Cardiac septum (tissue), 1 donor: ENCODE measurements at regions not wholly inside any gene's neighbourhood (a gene's known extent, or its start where the extent isn't known, plus 50 kb on each side); places are given as distances from the start of the nearest gene placed in this dataset.

ENCODE experiments used
- DNase-seq: peaks from one replicate; pipeline ENCODE4 v3.0.0-alpha.2; 2020; ENCODE audit warnings: low spot score
- intact Hi-C: fragments of 100-400 bp; cut with DNase I; formaldehyde crosslinking; loops from one replicate; pipeline ENCODE4 v1.14.0; 2022
- donor health status: DM: no; HTN: no; CAD: no.

DNA sequence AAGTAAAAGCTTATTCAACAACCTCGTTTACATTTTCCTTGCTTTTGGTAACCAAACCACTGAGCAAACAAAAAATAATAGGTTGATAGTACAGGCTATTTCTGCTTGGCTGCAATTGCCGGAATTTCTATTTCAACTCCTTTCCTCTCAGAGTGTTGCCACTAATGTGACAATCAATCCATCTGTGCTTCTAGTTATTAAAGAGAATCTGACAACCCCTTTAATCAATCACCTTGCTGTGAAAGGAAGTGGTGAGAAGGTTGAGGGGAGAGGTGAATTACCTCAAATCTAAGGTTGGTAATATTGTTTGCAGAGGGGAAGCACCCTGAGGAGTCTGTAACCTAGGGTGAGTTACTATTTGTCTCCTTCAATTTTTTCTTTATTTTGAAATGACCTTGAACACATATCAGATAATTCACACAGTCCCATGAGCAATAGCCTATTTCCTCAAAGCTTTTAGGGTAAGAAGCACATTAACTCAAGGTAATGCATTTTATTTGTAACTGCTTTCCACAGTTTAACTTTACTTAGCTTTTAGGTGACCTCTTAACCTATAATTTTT is 603.4 kb downstream of the MMUT start:
- intact Hi-C loops = no loop called here
- DNase-seq = no peak

DNA sequence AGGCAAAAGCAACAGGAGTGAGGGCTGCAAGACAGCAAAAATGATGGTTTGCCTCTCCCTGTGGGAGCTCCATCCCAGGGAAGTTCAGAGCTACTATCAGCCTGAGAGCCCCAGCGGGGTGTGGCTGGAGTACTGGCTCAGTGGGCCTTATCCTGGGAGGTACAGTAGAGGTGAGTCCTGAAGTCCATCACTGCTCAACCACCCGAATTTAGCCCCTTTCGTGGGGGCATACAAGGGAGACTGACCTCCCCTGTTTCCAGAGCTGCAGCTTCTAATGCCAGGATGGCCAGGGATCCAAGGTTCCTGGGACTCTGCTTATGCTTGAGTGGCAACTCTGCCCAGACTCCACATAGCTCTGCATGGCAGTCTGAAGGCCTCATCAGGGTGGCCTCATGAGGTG is 617.8 kb downstream of the MMUT start:
- DNase-seq = no peak
- intact Hi-C loops = no loop called here

DNA sequence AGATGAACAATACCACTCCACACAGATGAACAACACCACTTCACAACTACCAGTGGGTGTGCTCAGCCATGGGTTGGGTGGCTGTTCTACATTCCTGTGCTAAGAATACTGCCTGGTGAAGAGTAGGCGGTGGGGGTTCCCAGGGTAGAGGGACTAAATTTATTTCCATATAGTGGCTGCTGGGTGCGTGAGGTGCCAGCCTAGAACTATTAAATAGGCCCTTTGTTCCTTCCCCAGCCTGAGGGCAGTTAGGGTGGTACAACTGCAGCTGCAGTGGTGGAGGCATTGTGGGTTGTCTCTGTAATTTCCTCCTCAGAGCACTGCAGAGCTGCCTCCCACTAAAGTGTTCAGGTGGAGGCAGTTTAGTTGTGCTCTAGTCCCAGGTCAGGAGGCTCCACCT is 618.4 kb downstream of the MMUT start:
- intact Hi-C loops = no loop called here
- DNase-seq = no peak

DNA sequence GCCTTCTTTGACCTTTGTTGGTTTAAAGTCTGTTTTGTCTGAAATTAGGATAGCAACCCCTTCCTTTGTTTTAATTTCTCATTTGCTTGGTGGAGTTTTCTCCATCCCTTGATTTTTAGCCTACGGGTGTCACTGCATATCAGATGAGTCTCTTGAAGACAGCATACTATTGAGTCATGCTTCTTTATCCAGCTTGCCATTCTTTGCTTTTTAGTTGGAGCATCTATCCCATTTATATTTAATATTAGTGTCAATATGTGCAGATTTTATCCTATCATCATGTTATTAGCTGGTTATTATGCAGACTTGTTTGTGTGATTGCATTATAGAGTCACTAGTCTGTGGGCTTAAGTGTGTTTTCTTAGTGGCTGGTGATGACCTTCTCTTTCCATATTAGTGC is 622.2 kb downstream of the MMUT start:
- intact Hi-C loops = no loop called here
- DNase-seq = no peak

DNA sequence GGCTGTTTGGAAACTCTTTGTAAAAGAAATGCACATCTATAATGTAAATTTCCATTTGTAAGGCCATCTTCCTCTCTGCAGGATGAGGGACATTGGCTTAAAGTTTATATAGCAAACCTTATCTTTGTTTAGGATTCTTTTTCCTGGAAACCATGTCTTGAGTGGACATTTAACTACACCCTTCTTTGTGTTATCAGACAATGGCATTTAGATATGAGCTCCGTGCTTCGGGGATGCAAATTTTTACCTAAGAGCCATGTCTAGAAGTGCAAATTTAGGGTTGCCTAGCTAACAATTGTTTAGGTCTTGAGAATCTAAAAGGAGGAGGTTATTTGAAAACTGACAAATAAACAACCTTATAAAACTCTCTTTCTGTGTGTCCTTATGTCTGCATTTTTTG is 623.8 kb downstream of the MMUT start:
- intact Hi-C loops = no loop called here
- DNase-seq = no peak

DNA sequence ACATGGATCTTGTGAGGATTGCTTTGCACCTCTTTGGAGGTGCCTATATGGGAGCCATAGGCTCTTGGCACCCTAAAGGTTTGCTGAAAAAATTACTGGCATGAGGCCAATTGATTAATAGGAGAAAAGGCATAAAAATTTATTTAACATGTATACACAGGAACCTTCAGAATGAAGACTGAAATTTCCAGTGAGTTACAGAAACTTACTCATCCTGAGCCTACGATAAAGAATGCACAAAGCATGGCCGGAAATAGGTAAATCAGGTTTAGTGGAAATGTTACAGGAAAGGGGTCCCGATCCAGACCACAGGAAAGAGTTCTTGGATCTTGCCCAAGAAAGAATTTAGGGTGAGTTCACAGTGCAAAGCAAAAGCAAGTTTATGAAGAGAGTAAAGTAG is 625.3 kb downstream of the MMUT start:
- intact Hi-C loops = no loop called here
- no peak for DNase-seq

DNA sequence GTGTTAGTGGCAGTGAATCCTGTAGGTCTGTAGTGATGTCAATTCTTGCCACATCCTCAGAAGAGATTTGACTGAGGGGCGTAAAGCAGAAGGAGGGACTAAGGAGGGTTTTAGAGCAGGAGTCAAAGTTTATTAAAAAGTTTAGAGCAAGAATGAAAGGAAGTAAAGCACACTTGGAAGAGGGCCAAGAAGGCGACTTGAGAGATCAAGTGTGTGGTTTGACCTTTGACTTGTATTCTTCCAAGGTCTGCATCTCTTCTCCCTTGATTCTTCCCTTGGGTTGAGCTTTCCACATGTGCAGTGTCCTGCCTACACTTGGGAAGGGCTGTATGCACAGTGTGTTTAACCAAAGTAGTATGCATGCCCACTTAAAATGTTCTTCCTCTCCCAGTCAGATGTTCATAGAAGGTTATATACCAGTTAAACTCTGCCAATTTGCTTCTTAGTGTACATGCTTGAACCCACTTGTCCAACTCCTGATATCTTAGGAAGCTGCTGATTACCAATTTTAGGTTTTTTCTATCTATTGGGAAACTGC is 627.6 kb downstream of the MMUT start:
- no peak for DNase-seq
- intact Hi-C loops = no loop called here

DNA sequence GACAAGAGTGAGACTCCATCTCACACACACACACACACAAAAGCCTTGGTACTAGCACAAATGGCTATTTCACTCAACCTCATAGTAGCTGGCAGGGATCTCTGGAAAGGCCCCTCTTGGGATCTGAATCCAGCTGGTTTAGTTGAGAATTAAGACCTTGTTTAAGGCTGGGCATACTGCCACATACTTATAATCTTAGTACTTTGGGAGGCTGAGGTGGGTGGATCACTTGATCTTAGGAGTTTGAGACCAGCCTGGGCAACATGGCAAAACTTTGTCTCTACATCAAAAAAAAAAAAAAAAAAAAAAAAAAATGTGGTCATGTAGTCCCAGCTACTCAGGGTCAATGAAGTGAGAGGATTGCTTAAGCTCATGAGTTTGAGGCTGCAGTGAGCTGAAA is 628.3 kb downstream of the MMUT start:
- no peak for DNase-seq
- intact Hi-C loops = no loop called here

DNA sequence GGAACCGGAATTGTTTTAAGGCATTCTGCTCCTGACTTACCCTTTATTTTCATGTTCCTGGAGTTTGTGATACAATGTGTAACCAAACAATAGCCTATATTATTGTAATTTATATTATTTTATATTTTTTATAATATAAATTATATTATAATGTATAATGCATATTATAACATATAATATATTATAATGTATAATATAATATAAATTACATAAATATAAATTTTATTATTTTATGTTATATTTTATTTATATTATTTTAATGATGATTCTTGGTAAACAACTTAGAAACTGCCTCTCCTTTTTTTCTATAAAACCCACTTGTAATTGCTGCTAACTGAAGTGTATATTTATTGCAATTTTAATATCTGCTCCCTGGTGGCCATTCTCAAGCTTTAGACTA is 629.1 kb downstream of the MMUT start:
- intact Hi-C loops = no loop called here
- no peak for DNase-seq

DNA sequence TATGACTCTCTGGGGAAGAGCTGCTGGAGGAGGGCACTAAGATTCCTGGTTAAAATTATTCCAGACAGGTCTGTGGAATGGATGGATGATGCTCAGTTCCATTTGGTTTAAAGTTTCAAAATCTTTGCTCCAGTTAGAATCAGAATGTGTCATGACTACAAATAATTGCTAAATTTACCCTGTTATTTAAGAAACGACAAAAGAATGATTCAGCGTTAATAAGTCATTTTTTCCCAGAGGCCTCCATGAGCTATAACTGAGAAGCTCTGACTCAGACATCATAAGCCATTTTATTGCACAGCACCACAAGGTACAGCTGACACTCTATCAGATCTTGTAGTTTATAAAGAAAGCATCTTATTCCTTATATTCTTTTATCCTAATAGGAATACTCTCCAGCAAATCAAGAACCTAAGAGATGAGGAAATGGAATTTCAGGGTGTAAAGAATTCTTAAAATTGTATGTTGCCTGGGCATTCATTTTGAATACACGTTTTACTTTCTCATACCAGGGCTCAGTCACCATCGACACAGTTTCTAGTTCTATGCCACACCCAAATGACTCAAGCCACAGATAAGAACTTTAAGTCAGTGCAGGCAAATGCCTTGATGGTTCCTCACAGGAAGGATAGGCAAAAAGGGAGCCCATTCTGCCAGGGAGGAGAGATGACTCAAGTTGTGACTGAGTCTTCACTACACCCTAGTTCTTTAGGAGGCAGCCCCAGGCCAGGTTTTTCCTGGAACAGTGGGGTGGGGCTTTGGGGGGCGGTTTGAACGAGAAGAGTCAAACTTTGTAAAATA is 636.0 kb downstream of the MMUT start:
- intact Hi-C loops = no loop called here
- DNase-seq = no peak

DNA sequence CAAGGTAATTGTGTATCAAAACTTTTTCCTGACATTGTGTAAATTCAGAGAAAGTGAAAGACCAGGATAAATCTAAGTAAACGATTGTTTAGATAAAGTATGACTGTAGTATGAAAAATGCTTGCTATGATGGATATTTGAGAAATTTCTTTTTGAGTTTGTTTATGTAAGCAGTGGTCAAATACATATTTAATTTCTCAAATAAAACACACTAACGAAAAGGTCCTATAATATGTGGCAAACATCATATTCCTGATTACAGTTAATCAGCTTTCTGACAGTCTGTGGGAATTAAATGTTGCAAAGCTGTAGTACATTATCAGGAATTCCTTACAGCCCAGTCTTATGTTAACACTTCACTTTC is 636.9 kb downstream of the MMUT start:
- intact Hi-C loops = no loop called here
- DNase-seq = no peak

DNA sequence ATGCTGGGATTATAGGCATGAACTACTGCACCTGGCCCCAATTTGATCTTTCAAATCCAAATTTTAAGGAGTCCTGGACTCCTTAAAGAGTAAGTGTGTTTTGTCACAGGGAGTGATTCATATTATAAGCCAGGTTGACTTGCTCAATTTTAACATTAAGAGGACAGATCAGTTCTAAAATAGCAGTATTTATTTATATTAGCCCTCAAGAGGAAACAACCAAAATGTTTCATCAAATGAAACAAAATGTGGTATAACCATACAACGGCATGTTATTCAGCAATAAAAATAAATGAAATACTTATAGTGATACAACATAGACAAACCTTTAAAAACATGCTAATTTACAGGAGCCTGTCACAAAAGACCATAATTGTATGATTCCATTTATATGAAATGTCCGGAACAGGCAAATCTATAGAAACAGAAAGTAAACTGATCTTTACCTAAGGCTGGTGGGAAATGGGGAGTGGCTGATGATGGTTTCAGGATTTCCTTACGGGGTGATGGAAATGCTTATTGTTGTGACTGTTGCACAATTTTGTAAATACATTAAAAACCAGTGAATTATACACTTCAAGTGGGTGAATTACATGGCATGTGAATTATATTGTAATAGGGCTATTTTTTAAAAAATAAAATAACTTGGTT is 637.4 kb downstream of the MMUT start:
- no peak for DNase-seq

DNA sequence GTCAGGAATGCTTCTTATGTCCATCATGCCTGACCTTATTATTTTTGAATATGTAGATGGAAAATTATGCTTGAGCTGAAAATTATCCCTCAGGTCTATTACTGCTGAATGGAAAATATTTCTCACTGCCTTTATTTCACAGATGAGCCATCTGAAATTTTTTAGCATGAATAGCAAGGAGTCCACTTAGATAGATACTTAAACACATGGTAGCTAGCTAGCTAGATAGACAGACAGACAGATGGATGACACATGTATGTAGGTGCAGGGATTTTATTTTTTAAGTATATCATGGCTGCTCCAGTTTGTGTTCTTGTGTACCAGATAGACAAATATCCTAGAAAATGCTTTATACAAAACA is 645.0 kb downstream of the MMUT start:
- intact Hi-C loops = no loop called here
- DNase-seq = no peak

More for the DNA sequence above, 637.4 kb downstream of the MMUT start:
- intact Hi-C loops = no loop called here

DNA sequence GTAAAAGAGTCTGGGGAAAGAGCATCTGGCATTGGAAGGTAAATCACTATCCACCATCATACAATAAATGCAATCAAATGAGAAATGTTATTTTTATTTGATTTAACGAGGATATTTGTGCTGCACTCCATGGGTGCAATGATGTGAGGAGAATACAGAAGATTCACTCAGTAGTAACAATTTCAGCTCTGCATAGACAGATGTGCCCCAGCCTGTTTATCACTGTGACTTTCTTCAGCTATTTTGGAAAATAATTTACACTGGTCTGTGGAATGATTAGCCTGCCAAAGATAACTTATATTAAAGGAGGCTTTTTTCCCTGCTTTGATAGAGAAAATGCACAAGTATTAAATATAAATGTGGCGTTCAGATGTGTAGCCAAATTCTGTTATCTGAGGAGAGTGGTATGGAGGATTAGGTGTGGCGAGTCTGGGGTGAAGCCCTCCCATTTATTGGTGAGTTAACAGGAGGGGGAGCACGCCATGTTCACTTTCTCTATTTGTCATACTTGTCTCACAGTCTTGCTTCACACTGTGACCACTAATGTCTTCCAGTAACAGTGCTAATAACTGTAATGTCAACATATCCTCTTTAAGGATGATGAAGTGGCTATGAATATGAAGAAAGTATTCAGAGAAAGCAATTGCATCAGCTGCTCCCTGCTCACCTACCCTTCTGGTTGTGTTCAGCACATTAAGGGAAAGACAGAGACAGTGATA is 645.6 kb downstream of the MMUT start:
- no peak for DNase-seq

DNA sequence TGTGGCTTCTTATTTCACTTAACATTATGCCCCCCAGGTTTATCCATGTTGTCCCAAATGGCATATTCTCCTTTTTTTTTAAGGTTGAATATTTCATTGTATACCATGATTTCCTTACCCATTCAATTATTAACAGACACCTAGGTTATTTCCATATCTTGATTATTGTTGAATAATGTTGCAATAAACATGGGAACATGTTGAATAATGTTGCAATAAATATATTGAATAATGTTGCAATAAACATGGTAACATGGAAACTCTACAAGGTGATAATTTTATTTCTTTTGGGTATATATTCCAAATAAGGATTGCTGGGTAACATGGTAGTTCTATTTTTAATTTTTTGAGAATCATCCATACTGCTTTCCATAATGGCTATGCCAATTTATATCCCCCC is 648.1 kb downstream of the MMUT start:
- intact Hi-C loops = no loop called here

More for the DNA sequence above, 645.6 kb downstream of the MMUT start:
- intact Hi-C loops = no loop called here

DNA sequence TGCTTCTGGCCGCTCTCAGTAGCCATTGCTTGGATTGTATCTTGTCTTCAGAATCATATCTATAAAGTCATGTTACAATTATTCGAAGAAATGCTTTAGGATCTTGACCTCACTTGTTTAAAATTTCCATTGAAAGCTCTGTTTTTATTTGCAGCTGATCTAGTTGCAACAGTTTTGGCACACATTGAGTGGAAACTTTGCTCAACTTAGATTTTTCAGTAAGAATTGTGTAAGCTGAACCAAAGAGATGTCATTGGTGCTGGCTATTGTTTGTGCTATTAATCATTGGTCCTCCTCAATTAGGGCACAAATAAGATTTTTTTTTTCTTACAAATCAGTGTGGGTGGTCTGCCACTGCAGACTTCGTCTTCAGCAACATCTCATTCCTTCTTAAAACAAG is 649.2 kb downstream of the MMUT start:
- intact Hi-C loops = no loop called here
- DNase-seq = no peak

More for the DNA sequence above, 648.1 kb downstream of the MMUT start:
- no peak for DNase-seq

DNA sequence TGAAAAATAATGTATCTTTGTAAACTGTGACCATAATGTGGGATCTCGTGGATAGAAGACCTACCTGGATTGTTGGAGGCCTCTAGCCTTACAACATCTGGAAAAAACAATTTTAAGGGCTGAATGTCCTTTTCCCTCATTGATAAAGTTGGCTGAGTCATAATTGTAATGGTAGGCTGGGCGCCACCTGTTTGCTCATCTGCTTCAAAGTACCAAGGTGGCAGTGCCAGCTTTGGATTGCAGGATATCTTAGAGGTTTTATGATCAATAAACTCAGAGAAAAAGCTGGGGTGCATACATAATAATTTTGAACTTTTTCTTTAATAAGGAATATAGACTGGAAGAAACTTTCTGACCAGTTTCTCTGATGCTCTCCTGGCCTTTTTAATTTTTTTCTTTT is 653.4 kb downstream of the MMUT start:
- intact Hi-C loops = no loop called here
- DNase-seq = no peak

DNA sequence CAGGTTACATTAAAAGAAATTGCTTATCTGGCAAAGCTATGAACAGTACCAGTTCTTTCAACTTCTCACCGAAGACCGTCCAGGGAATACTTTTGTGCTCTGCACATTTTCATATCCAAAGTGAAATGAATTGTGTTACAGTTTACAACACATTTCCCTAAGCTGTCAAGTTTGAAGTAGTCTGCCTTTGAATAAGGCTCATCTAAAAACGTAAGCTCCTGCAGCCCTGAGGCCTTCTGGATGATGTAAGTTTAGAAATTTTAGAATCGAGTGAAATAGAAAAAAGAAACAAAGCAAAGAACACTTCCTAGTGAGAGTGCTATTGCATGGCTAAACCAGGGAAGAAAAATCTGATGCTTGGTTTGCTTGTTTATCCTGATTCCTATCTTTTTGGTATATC is 653.8 kb downstream of the MMUT start:
- intact Hi-C loops = no loop called here
- no peak for DNase-seq

DNA sequence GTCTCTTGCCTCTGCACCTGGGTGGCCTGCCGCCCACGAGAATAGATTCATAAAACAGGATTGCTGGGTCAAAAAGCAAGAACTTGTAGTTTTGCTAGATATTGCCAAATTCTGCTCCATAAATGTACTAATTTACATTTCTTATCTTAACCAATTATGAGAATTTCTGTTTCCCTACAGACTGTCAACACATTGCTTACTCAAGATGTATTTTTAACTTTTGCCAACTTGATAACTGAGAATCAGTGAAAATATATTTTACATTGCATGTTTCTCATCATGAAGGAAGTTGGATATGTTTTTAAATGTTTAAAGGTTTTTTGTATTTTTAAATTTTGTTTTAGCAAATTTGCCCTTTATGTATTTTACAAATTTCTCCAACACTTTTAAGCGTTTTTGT is 664.8 kb downstream of the MMUT start:
- DNase-seq = no peak
- intact Hi-C loops = no loop called here

DNA sequence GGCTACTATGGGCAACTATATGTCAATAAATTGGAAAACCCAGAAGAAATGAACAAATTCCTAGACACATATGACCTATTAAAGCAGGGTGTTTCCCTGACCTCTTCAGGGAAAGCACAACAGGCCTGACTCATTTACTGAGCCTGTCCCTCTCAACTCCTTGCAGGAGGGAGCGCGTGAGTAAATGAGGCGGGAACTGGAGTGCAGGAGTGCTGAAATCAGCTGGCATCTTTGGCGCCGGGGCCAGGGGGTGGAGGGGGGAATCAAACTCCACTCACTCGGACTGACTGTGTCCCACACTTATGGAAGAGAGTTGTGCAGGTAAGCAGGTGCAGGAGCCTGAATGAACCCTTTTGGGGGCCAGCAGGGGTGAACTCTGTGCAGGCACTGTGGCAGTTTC is 671.2 kb upstream of the PTCHD4 start:
- intact Hi-C loops = no loop called here
- no peak for DNase-seq
